Suprapubic skin (tissue), 3 donors: ENCODE measurements at regions not wholly inside any gene's neighbourhood (a gene's known extent, or its start where the extent isn't known, plus 50 kb on each side); places are given as distances from the start of the nearest gene placed in this dataset.

ENCODE experiments used
- EP300 ChIP-seq: sonication (generic); formaldehyde crosslinking; IDR thresholded peaks from one replicate; pipeline ENCODE4 v1.6.1; 2017; ENCODE audit warnings: antibody characterized with exemption
- POLR2A ChIP-seq, 2 donors: fragments of 450-650 bp; IDR thresholded peaks; one replicate each; pipeline ENCODE4 v1.6.1; 2017; ENCODE audit warnings: antibody characterized with exemption in 2 of 2, mild to moderate bottlenecking in 2 of 2, moderate library complexity in 2 of 2
- TF ChIP-seq, protein P1 (sequence below), 2 donors: fragments of 200-600 bp in 1 of 2; fragments of 450-650 bp in 1 of 2; sonication (generic) in 1 of 2; IDR thresholded peaks; one replicate each; pipeline ENCODE4 v1.5.1; 2016 to 2019; ENCODE audit warnings: antibody characterized with exemption in 2 of 2, mild to moderate bottlenecking in 1 of 2, moderate library complexity in 1 of 2

DNA sequence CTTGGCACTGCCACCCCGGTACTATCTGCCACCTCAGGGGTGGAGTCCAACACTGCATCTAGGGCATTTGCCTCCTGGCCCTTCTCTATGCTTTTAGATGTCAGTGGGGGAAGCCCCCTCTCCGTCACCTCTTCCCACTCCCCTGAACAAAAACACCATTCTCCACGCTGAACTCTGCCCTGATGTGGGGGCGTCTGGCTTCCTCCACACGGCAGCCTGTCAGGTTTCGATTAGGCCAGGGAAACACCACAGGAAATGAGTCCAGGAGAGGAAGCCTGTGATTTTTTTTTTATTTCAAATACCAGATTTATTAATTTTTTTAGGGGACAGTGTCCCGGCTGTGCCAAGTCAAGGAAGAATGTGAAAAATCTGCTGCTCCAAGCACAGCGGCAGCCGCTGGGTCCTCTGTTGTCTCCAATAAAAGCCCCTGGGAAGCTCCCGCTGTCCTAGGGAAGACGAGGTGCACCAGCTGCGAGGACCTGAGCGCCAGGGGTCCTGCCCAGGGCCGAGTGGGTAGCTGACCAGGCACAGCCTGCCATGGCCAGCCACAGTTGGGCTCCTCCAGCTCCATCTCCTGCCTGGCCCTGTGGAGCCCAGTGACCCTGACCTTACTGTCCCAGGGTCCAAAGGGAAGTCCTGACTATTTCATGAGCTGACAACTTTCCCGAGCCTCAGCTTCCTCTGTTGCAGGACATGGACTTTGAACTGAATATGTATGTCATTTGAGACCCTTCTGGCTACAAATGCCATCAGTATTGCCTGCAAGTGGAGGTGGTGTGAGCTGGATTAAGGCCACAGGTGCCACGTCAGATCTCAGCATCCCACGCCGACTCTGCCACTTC, 336.7 kb downstream of the FOXL1 start:
- TF ChIP-seq POLR2A (IDR thresholded peaks at IDR 0.05) (no peak), EP300 (no peak)
- TF ChIP-seq, protein P1, sequence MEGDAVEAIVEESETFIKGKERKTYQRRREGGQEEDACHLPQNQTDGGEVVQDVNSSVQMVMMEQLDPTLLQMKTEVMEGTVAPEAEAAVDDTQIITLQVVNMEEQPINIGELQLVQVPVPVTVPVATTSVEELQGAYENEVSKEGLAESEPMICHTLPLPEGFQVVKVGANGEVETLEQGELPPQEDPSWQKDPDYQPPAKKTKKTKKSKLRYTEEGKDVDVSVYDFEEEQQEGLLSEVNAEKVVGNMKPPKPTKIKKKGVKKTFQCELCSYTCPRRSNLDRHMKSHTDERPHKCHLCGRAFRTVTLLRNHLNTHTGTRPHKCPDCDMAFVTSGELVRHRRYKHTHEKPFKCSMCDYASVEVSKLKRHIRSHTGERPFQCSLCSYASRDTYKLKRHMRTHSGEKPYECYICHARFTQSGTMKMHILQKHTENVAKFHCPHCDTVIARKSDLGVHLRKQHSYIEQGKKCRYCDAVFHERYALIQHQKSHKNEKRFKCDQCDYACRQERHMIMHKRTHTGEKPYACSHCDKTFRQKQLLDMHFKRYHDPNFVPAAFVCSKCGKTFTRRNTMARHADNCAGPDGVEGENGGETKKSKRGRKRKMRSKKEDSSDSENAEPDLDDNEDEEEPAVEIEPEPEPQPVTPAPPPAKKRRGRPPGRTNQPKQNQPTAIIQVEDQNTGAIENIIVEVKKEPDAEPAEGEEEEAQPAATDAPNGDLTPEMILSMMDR (IDR thresholded peaks at IDR 0.05), result no peak
